ENCODE measurements at regions not wholly inside any gene's neighbourhood (a gene's known extent, or its start where the extent isn't known, plus 50 kb on each side); places are given as distances from the start of the nearest gene placed in this dataset.

- Histone ChIP-seq H3K27ac (ENCODE audit: low read length) (no peak overlapping the region), H3K4me1 (ENCODE audit: control insufficient read depth, insufficient read depth, low read length) (no peaks in the 10 kb centered on the region), H3K36me3 (ENCODE audit: control insufficient read depth, insufficient read depth, low read length) (no peaks in the 10 kb centered on the region), H3K9me3 (ENCODE audit: control insufficient read depth, insufficient read depth, low read depth, low read length) (no peaks in the 10 kb centered on the region), H3K4me3 (ENCODE audit: low read depth in 2 of 2, low read length in 2 of 2) (no peak overlapping the region), H3K27me3 (ENCODE audit: control insufficient read depth, insufficient read depth, low read length) (peaks cover 7% of the 10 kb centered on the region; the same call in 1 of the 2 replicates)
- ATAC-seq (no peak), DNase-seq (ENCODE audit: low read depth, low spot score) (no peak)
- TF ChIP-seq REST (IDR thresholded peaks at IDR 0.05; ENCODE audit: insufficient read depth in 1 of 2, low read depth in 2 of 2, low read length in 1 of 2): no peak
- no peak for TF ChIP-seq SIN3A (IDR thresholded peaks at IDR 0.05; ENCODE audit: borderline replicate concordance, insufficient read depth, low read depth, low read length)
- no peak for TF ChIP-seq POLR2AphosphoS5 (IDR thresholded peaks at IDR 0.05; ENCODE audit: low read depth, low read length)
- no peak for TF ChIP-seq CTCF (IDR thresholded peaks at IDR 0.05)
- no peak for TF ChIP-seq TCF7L2 (IDR thresholded peaks at IDR 0.05; ENCODE audit: low read depth, low read length)
- in situ Hi-C loops (cut with HindIII; ENCODE audit: low pct_unique_long_range_greater_than_20kb, low sequenced_read_pairs): no loop called here
- intact Hi-C loops (cut with micrococcal nuclease; ENCODE audit: unreplicated experiment): no loop called here
- ChIA-PET CTCF (no interaction called here), POLR2A (no interaction called here)
- BruUV-seq (replicated peaks): no TSS peak
Measured at GRCh38 chr7:4461531-4461930, 220.6 kb upstream of the FOXK1 start.

GRCh38 chr7:4468320-4469102 lies 213.6 kb upstream of the FOXK1 start:
- H3K36me3 ChIP-seq (ENCODE audit: control insufficient read depth, insufficient read depth, low read length): no peaks in the 10 kb centered on the region
- TF ChIP-seq SIN3A (IDR thresholded peaks at IDR 0.05; ENCODE audit: borderline replicate concordance, insufficient read depth, low read depth, low read length): no peak
- TF ChIP-seq CTCF (IDR thresholded peaks at IDR 0.05): no peak
- TF ChIP-seq TCF7L2 (IDR thresholded peaks at IDR 0.05; ENCODE audit: low read depth, low read length): no peak
- TF ChIP-seq REST (IDR thresholded peaks at IDR 0.05; ENCODE audit: insufficient read depth in 1 of 2, low read depth in 2 of 2, low read length in 1 of 2): no peak
- TF ChIP-seq POLR2AphosphoS5 (IDR thresholded peaks at IDR 0.05; ENCODE audit: low read depth, low read length): no peak
- no peaks in the 10 kb centered on the region for H3K9me3 ChIP-seq (ENCODE audit: control insufficient read depth, insufficient read depth, low read depth, low read length)
- ATAC-seq: no peak
- in situ Hi-C loops (cut with HindIII; ENCODE audit: low pct_unique_long_range_greater_than_20kb, low sequenced_read_pairs) (no loop called here), intact Hi-C loops (cut with micrococcal nuclease; ENCODE audit: unreplicated experiment) (no loop called here)
- no TSS peak for BruUV-seq (replicated peaks)
- H3K27ac ChIP-seq (ENCODE audit: low read length): no peak overlapping the region
- DNase-seq (ENCODE audit: low read depth, low spot score): no peak
- H3K27me3 ChIP-seq (ENCODE audit: control insufficient read depth, insufficient read depth, low read length): peaks cover 5% of the 10 kb centered on the region; the same call in 1 of the 2 replicates
- no peaks in the 10 kb centered on the region for H3K4me1 ChIP-seq (ENCODE audit: control insufficient read depth, insufficient read depth, low read length)
- CTCF ChIA-PET: no interaction called here
- POLR2A ChIA-PET: no interaction called here
- no peak overlapping the region for H3K4me3 ChIP-seq (ENCODE audit: low read depth in 2 of 2, low read length in 2 of 2)

Data from Panc1 (cell line).